Astrocyte of the spinal cord (primary cell): ENCODE measurements at regions not wholly inside any gene's neighbourhood (a gene's known extent, or its start where the extent isn't known, plus 50 kb on each side); places are given as distances from the start of the nearest gene placed in this dataset.
"Not testable (repeated sequence)": the region's sequence is repeated elsewhere in the genome, so short reads cannot be mapped to it uniquely, and the experiment has no call there.

ENCODE experiments used
- DNase-seq: peaks from one replicate; pipeline ENCODE4 v3.0.0; 2011; ENCODE audit warnings: low read depth, low spot score
- H3K4me3 ChIP-seq: 2 replicates; pipeline ENCODE4 v1.5.1; 2011; ENCODE audit warnings: low read depth, mild to moderate bottlenecking, low read length, moderate library complexity
- in situ Hi-C: cut with HindIII; loops from 2 replicates; pipeline ENCODE4 v1.10.0; 2017; ENCODE audit warnings: low sequenced_read_pairs
- TF ChIP-seq, protein P1 (sequence below): IDR thresholded peaks from 2 replicates; pipeline ENCODE4 v1.5.1; 2012; ENCODE audit warnings: low read depth, mild to moderate bottlenecking, low read length, inconsistent platforms

- DNase-seq, result no peak
- in situ Hi-C loops, result no loop called here
- TF ChIP-seq, protein P1, sequence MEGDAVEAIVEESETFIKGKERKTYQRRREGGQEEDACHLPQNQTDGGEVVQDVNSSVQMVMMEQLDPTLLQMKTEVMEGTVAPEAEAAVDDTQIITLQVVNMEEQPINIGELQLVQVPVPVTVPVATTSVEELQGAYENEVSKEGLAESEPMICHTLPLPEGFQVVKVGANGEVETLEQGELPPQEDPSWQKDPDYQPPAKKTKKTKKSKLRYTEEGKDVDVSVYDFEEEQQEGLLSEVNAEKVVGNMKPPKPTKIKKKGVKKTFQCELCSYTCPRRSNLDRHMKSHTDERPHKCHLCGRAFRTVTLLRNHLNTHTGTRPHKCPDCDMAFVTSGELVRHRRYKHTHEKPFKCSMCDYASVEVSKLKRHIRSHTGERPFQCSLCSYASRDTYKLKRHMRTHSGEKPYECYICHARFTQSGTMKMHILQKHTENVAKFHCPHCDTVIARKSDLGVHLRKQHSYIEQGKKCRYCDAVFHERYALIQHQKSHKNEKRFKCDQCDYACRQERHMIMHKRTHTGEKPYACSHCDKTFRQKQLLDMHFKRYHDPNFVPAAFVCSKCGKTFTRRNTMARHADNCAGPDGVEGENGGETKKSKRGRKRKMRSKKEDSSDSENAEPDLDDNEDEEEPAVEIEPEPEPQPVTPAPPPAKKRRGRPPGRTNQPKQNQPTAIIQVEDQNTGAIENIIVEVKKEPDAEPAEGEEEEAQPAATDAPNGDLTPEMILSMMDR, result no peak
- no peak overlapping the region for H3K4me3 ChIP-seq
These were observed 149.9 kb downstream of the CRPPA start for GRCh38 chr7:16271355-16271915.

GRCh38 chr7:16270844-16271243, 150.5 kb downstream of the CRPPA start:
- no peak overlapping the region for H3K4me3 ChIP-seq
- TF ChIP-seq, protein P1, result no peak
- DNase-seq, result no peak
- in situ Hi-C loops, result no loop called here

GRCh38 chr7:16268821-16269768, 152.2 kb downstream of the CRPPA start:
- TF ChIP-seq, protein P1, result no peak
- DNase-seq, result peak; percentile 40
- in situ Hi-C loops, result no loop called here
- no peak overlapping the region for H3K4me3 ChIP-seq

- in situ Hi-C loops, result no loop called here
These were observed 153.2 kb downstream of the CRPPA start for GRCh38 chr7:16267953-16268820.

GRCh38 chr7:16266877-16267276, 154.5 kb downstream of the CRPPA start:
- TF ChIP-seq, protein P1, result no peak
- in situ Hi-C loops, result no loop called here
- no peak for DNase-seq
- H3K4me3 ChIP-seq, result no peak overlapping the region

More at GRCh38 chr7:16267953-16268820, 153.2 kb downstream of the CRPPA start:
- no peak for DNase-seq
- no peak overlapping the region for H3K4me3 ChIP-seq
- TF ChIP-seq, protein P1, result no peak

DNA sequence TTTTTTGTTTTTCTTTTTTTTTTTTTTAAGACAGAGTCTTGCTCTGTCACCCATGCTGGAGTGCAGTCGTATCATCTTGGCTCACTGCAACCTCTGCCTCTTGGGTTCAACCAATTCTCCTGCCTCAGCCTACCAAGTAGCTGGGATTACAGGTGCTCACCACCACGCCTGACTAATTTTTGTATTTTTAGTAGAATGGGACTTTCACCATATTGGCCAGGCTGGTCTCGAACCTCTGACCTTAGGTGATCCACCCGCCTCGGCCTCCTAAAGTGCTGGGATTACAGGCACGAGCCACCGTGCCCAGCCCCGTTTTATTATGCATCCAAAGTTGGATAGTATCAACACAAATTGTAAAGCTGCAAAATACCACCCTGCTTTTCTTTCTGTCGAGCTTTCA, 154.9 kb downstream of the CRPPA start:
- in situ Hi-C loops, DNase-seq: not testable (repeated sequence)

More for the DNA sequence above, 154.9 kb downstream of the CRPPA start:
- H3K4me3 ChIP-seq, result not testable (repeated sequence)
